H9 (cell line): ENCODE measurements at regions not wholly inside any gene's neighbourhood (a gene's known extent, or its start where the extent isn't known, plus 50 kb on each side); places are given as distances from the start of the nearest gene placed in this dataset.

Source experiments
- DNase-seq: peaks from one replicate; pipeline ENCODE4 v3.0.0-alpha.2; 2017
- H2AFZ ChIP-seq: one replicate; pipeline ENCODE4 v1.6.1; 2013; ENCODE audit warnings: mild to moderate bottlenecking, low read length, control low read depth, moderate library complexity
- H2AK5ac ChIP-seq: 2 replicates; pipeline ENCODE4 v1.6.1; 2013; ENCODE audit warnings: low read length, control low read depth, mixed read lengths; ENCODE audit not compliant: insufficient read length
- H2BK120ac ChIP-seq: one replicate; pipeline ENCODE4 v1.6.1; 2013; ENCODE audit warnings: low read depth, mild to moderate bottlenecking, low read length, control low read depth, inconsistent platforms; ENCODE audit not compliant: poor library complexity, severe bottlenecking
- H2BK12ac ChIP-seq: 2 replicates; pipeline ENCODE4 v1.6.1; 2013; ENCODE audit warnings: low read length, control low read depth, mixed read lengths, low read depth; ENCODE audit not compliant: insufficient read length
- H2BK15ac ChIP-seq: 2 replicates; pipeline ENCODE4 v1.6.1; 2013; ENCODE audit warnings: low read depth, low read length, control low read depth
- H2BK20ac ChIP-seq: one replicate; pipeline ENCODE4 v1.6.1; 2013; ENCODE audit warnings: low read depth, mild to moderate bottlenecking, low read length, control low read depth, inconsistent platforms; ENCODE audit not compliant: poor library complexity, severe bottlenecking
- H2BK5ac ChIP-seq: 2 replicates; pipeline ENCODE4 v1.6.1; 2013; ENCODE audit warnings: low read length, control low read depth, mixed read lengths; ENCODE audit not compliant: insufficient read length
- H3K14ac ChIP-seq: 2 replicates; pipeline ENCODE4 v1.6.1; 2013; ENCODE audit warnings: low read length, control low read depth; ENCODE audit not compliant: insufficient read depth
- H3K18ac ChIP-seq: 2 replicates; pipeline ENCODE4 v1.6.1; 2013; ENCODE audit warnings: low read depth, mild to moderate bottlenecking, mixed read lengths, low read length, control low read depth; ENCODE audit not compliant: insufficient read length
- H3K23ac ChIP-seq: 2 replicates; pipeline ENCODE4 v1.6.1; 2013; ENCODE audit warnings: low read length, control low read depth, mixed read lengths, low read depth; ENCODE audit not compliant: insufficient read length
- H3K23me2 ChIP-seq: 2 replicates; pipeline ENCODE4 v1.6.1; 2013; ENCODE audit warnings: low read depth, mild to moderate bottlenecking, mixed read lengths, low read length, control low read depth; ENCODE audit not compliant: insufficient read length, poor library complexity, severe bottlenecking
- H3K27ac ChIP-seq: 2 replicates; pipeline ENCODE4 v1.5.1; 2013; ENCODE audit warnings: low read length, control low read depth, mixed read lengths, low read depth; ENCODE audit not compliant: insufficient read length
- H3K27me3 ChIP-seq: 2 replicates; pipeline ENCODE4 v1.6.1; 2013; ENCODE audit warnings: low read length, control low read depth, inconsistent platforms; ENCODE audit not compliant: insufficient read depth
- H3K4ac ChIP-seq: 2 replicates; pipeline ENCODE4 v1.6.1; 2013; ENCODE audit warnings: low read depth, mild to moderate bottlenecking, control low read depth, inconsistent platforms, low read length, moderate library complexity
- H3K4me1 ChIP-seq: 2 replicates; pipeline ENCODE4 v1.6.1; 2013; ENCODE audit warnings: low read length, control low read depth, inconsistent platforms; ENCODE audit not compliant: insufficient read depth
- H3K4me2 ChIP-seq: 2 replicates; pipeline ENCODE4 v1.6.1; 2013; ENCODE audit warnings: low read length, control low read depth, mixed read lengths; ENCODE audit not compliant: insufficient read length, insufficient read depth
- H3K56ac ChIP-seq: 2 replicates; pipeline ENCODE4 v1.6.1; 2013; ENCODE audit warnings: low read depth, mild to moderate bottlenecking, mixed read lengths, low read length, control low read depth; ENCODE audit not compliant: insufficient read length
- H3K79me1 ChIP-seq: 2 replicates; pipeline ENCODE4 v1.6.1; 2013; ENCODE audit warnings: low read depth, mild to moderate bottlenecking, moderate library complexity, low read length, control low read depth, inconsistent platforms; ENCODE audit not compliant: insufficient read depth, poor library complexity, severe bottlenecking
- H3K79me2 ChIP-seq: 2 replicates; pipeline ENCODE4 v1.6.1; 2013; ENCODE audit warnings: low read length, control low read depth, inconsistent platforms; ENCODE audit not compliant: insufficient read depth
- H3K9ac ChIP-seq: 2 replicates; pipeline ENCODE4 v1.6.1; 2013; ENCODE audit warnings: low read length, control low read depth, mixed read lengths; ENCODE audit not compliant: insufficient read length; ENCODE audit errors: extremely low read depth
- H3K9me3 ChIP-seq: one replicate; pipeline ENCODE4 v1.6.1; 2013; ENCODE audit warnings: low read depth, low read length, inconsistent platforms; ENCODE audit not compliant: control insufficient read depth
- H3T11ph ChIP-seq: one replicate; pipeline ENCODE4 v1.6.1; 2013; ENCODE audit warnings: mild to moderate bottlenecking, low read length, control low read depth, inconsistent platforms
- H4K20me1 ChIP-seq: one replicate; pipeline ENCODE4 v1.6.1; 2013; ENCODE audit not compliant: control insufficient read depth, insufficient read length, insufficient read depth
- H4K5ac ChIP-seq: 2 replicates; pipeline ENCODE4 v1.6.1; 2013; ENCODE audit warnings: low read depth, mild to moderate bottlenecking, mixed read lengths, low read length, control low read depth; ENCODE audit not compliant: insufficient read length
- H4K8ac ChIP-seq: replicated peaks from 2 replicates; pipeline ENCODE4 v1.6.1; 2013; ENCODE audit warnings: low read length, control low read depth, mixed read lengths, low read depth; ENCODE audit not compliant: insufficient read length
- H4K91ac ChIP-seq: 2 replicates; pipeline ENCODE4 v1.6.1; 2013; ENCODE audit warnings: low read depth, mild to moderate bottlenecking, moderate library complexity, mixed read lengths, low read length, control low read depth; ENCODE audit not compliant: insufficient read length
- H3K27ac Mint-ChIP-seq, 3 experiments: 2 replicates in 2 of 3; 3 replicates in 1 of 3; pipeline ENCODE4 v1.8.0; 2020 to 2021; ENCODE audit warnings: mixed read lengths in 3 of 3, mild to moderate bottlenecking in 1 of 3, moderate library complexity in 1 of 3
- H3K27me3 Mint-ChIP-seq: 2 replicates; pipeline ENCODE4 v1.8.0; 2021; ENCODE audit warnings: low read depth, mild to moderate bottlenecking, moderate library complexity, mixed read lengths
- H3K36me3 Mint-ChIP-seq, 3 experiments: 2 replicates in 2 of 3; 3 replicates in 1 of 3; pipeline ENCODE4 v1.8.0; 2020 to 2021; ENCODE audit warnings: low read depth in 3 of 3, mixed read lengths in 3 of 3; ENCODE audit not compliant: insufficient read depth in 1 of 3
- H3K4me1 Mint-ChIP-seq, 2 experiments: 2 replicates each; pipeline ENCODE4 v1.8.0; 2020; ENCODE audit warnings: mixed read lengths in 2 of 2
- H3K4me3 Mint-ChIP-seq, 2 experiments: 2 replicates in 1 of 2; 3 replicates in 1 of 2; pipeline ENCODE4 v1.8.0; 2020 to 2021; ENCODE audit warnings: mild to moderate bottlenecking in 2 of 2, mixed read lengths in 2 of 2, moderate library complexity in 1 of 2
- H3K9me3 Mint-ChIP-seq, 2 experiments: 2 replicates in 1 of 2; 3 replicates in 1 of 2; pipeline ENCODE4 v1.8.0; 2020; ENCODE audit warnings: mild to moderate bottlenecking in 2 of 2, mixed read lengths in 2 of 2, moderate library complexity in 1 of 2
- CTCF ChIP-seq: fragments of 200-600 bp; sonication (generic); conservative IDR thresholded peaks from 3 replicates; pipeline ENCODE4 v1.8.0; 2021; ENCODE audit warnings: antibody characterized with exemption, mild to moderate bottlenecking
- WGBS: extraction: QIAGEN DNeasy Blood & Tissue Kit; methylation state at CpG from one replicate; pipeline ENCODE4 v1.1.7; 2013; ENCODE audit warnings: missing lambda C conversion rate, low lambda C conversion rate, mixed read lengths; ENCODE audit not compliant: insufficient read length; ENCODE audit errors: extremely low coverage; 5-methylcytosine and 5-hydroxymethylcytosine counted together

GRCh38 chr20:11328839-11329238 lies 588.9 kb upstream of the BTBD3 start:
- Histone ChIP-seq H2BK15ac (no peak overlapping the region), H2BK20ac (no peak overlapping the region), H2AFZ (no peak overlapping the region), H3K27me3 (no peaks in the 10 kb centered on the region), H2AK5ac (no peak overlapping the region), H4K8ac (no peak overlapping the region), H3K4me1 (no peaks in the 10 kb centered on the region), H3K9ac (no peak overlapping the region), H4K20me1 (no peaks in the 10 kb centered on the region), H4K91ac (no peak overlapping the region), H3K4ac (no peak overlapping the region), H4K5ac (no peak overlapping the region), H3K56ac (no peak overlapping the region), H2BK120ac (no peak overlapping the region), H3K79me1 (no peaks in the 10 kb centered on the region), H3K23ac (no peak overlapping the region), H3K18ac (no peak overlapping the region), H3K4me2 (no peak overlapping the region), H2BK12ac (no peak overlapping the region), H3T11ph (no peak overlapping the region), H3K23me2 (no peaks in the 10 kb centered on the region), H3K27ac (no peak overlapping the region), H3K9me3 (no peaks in the 10 kb centered on the region), H2BK5ac (no peak overlapping the region), H3K79me2 (no peaks in the 10 kb centered on the region), H3K14ac (no peak overlapping the region)
- H3K9me3 Mint-ChIP-seq = no peaks in the 10 kb centered on the region
- peaks cover 0 to 13% of the 10 kb centered on the region in 2 experiments; a peak in 2 of 4 replicates for H3K4me1 Mint-ChIP-seq
- H3K27me3 Mint-ChIP-seq = no peaks in the 10 kb centered on the region
- DNase-seq = no peak
- H3K4me3 Mint-ChIP-seq = no peak overlapping the region
- H3K36me3 Mint-ChIP-seq = no peaks in the 10 kb centered on the region
- WGBS = no CpG with 5 or more reads among the region's 8 CpGs
- no peak overlapping the region for H3K27ac Mint-ChIP-seq
- TF ChIP-seq CTCF = no peak
